Hepatocyte (in vitro differentiated cells): ENCODE measurements at regions not wholly inside any gene's neighbourhood (a gene's known extent, or its start where the extent isn't known, plus 50 kb on each side); places are given as distances from the start of the nearest gene placed in this dataset.

Experiments used
- EZH2 ChIP-seq: fragments of 200-600 bp; sonication (generic); IDR thresholded peaks from 2 replicates; pipeline ENCODE4 v1.6.1; 2016; ENCODE audit warnings: antibody characterized with exemption, mild to moderate bottlenecking, borderline replicate concordance
- EZH2phosphoT487 ChIP-seq: fragments of 200-600 bp; sonication (generic); IDR thresholded peaks from one replicate; pipeline ENCODE4 v1.6.1; 2018; ENCODE audit warnings: antibody characterized with exemption, mild to moderate bottlenecking, low read depth, moderate library complexity; ENCODE audit not compliant: unreplicated experiment, severe bottlenecking
- TF ChIP-seq, protein P1 (sequence below): fragments of 200-600 bp; sonication (generic); IDR thresholded peaks from 2 replicates; pipeline ENCODE4 v1.5.1; 2016; ENCODE audit warnings: antibody characterized with exemption, mild to moderate bottlenecking; ENCODE audit not compliant: poor library complexity

DNA sequence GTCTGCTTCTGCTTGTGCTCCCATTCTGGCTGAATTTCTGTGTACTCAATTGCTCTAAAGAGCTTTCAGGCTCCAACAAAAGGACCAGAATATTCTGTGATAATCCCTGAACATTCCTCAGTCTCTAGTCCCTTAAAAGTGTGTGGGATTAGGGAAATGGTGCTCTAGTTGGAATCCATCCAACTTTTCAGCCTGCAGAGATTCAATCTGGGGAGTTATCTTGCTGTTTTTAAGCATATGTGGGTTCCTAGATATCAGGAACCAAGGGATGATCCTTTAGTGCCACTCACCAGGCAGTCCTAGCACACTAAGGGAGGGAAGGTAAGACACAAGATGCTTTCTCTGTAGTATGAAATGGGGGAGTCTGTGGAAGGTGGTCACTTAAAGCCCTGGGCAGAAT lies 140.3 kb upstream of the SLC1A4 start:
- TF ChIP-seq EZH2 (no peak), EZH2phosphoT487 (no peak)
- TF ChIP-seq, protein P1, sequence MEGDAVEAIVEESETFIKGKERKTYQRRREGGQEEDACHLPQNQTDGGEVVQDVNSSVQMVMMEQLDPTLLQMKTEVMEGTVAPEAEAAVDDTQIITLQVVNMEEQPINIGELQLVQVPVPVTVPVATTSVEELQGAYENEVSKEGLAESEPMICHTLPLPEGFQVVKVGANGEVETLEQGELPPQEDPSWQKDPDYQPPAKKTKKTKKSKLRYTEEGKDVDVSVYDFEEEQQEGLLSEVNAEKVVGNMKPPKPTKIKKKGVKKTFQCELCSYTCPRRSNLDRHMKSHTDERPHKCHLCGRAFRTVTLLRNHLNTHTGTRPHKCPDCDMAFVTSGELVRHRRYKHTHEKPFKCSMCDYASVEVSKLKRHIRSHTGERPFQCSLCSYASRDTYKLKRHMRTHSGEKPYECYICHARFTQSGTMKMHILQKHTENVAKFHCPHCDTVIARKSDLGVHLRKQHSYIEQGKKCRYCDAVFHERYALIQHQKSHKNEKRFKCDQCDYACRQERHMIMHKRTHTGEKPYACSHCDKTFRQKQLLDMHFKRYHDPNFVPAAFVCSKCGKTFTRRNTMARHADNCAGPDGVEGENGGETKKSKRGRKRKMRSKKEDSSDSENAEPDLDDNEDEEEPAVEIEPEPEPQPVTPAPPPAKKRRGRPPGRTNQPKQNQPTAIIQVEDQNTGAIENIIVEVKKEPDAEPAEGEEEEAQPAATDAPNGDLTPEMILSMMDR: no peak
